Heart right ventricle (tissue), 16 donors: ENCODE measurements at regions not wholly inside any gene's neighbourhood (a gene's known extent, or its start where the extent isn't known, plus 50 kb on each side); places are given as distances from the start of the nearest gene placed in this dataset.

Experiments used
- ATAC-seq, 8 donors: fragments of 200-7000 bp; cut with Tn5 transposase; one replicate each; pipeline ENCODE4 v1.9.1; 2020; ENCODE audit warnings: mild to moderate bottlenecking in 8 of 8, moderate library complexity in 8 of 8, moderate number of reproducible peaks in 1 of 8
- DNase-seq, 2 donors: peaks; one replicate each; pipeline ENCODE4 v3.0.0-alpha.2; 2020
- H3K27ac ChIP-seq, 10 donors: fragments of 200-600 bp; sonication (generic) in 2 of 10; one replicate each; pipeline versions ENCODE4 v1.5.0 to v1.8.0; 2020 to 2022; ENCODE audit warnings: mild to moderate bottlenecking in 3 of 10
- H3K27me3 ChIP-seq, 7 donors: fragments of 200-600 bp; one replicate each; pipeline ENCODE4 v1.8.0; 2021 to 2022; ENCODE audit warnings: mild to moderate bottlenecking in 2 of 7
- H3K36me3 ChIP-seq, 9 donors: fragments of 200-600 bp; sonication (generic) in 1 of 9; one replicate each; pipeline versions ENCODE4 v1.5.0 to v1.8.0; 2020 to 2022; ENCODE audit warnings: mild to moderate bottlenecking in 2 of 9
- H3K4me1 ChIP-seq, 9 donors: fragments of 200-600 bp; sonication (generic) in 1 of 9; one replicate each; pipeline versions ENCODE4 v1.5.0 to v1.8.0; 2020 to 2022; ENCODE audit warnings: mild to moderate bottlenecking in 4 of 9
- H3K4me3 ChIP-seq, 10 donors: fragments of 200-600 bp; sonication (generic) in 2 of 10; one replicate each; pipeline versions ENCODE4 v1.5.0 to v1.8.0; 2020 to 2022; ENCODE audit warnings: mild to moderate bottlenecking in 7 of 10, moderate library complexity in 2 of 10
- H3K9me3 ChIP-seq, 11 donors: fragments of 200-600 bp in 10 of 11; sonication (generic) in 2 of 11; one replicate each; pipeline versions ENCODE4 v1.5.0 to v1.8.0; 2013 to 2022; ENCODE audit warnings: mild to moderate bottlenecking in 2 of 11, control low read depth in 1 of 11, moderate library complexity in 1 of 11
- WGBS, 2 donors: extraction: QIAGEN DNeasy Blood & Tissue Kit; methylation state at CpG; one replicate each; pipeline ENCODE4 v1.1.7; 2013; ENCODE audit warnings: inconsistent platforms in 1 of 2; 5-methylcytosine and 5-hydroxymethylcytosine counted together
- intact Hi-C, 10 donors: fragments of 100-400 bp; cut with DNase I; formaldehyde crosslinking; loops; one replicate each; pipeline versions ENCODE4 v1.11.1 to v1.14.2; 2022
- TF ChIP-seq, protein P1 (sequence below), 9 donors: fragments of 200-600 bp; sonication (generic) in 2 of 9; IDR thresholded peaks; one replicate each; pipeline versions ENCODE4 v1.5.0 to v1.8.0; 2021 to 2022; ENCODE audit warnings: antibody characterized with exemption in 9 of 9, mild to moderate bottlenecking in 5 of 9, moderate library complexity in 1 of 9
- donor health status: Arrhythmogenic right ventricular cardiomyopathy.
- donor health status: ischemic (EF 13 %, LVEDD 7.1; RV severe dilation, severe dysfunction).
- donor health status: healthy with polysubstance abuse.
- donor health status: DM: no; HTN: yes; CAD: no.
- donor health status: DM: no; HTN: no; CAD: no.
- donor health status: ischemic (EF 25% LVEDD 6.9; RV normal size, moderate dysfunction).
- donor health status: ischemic (EF 25% LVEDD 5.7; RV mildly dilated, moderate dysfunction).
- donor health status: healthy.
- donor health status: DM: yes; HTN: yes; CAD: no.
- donor health status: Ischemic cardiomyopathy.
- donor health status: ischemic (EF 35%, LVEDD 5.7; RV mildly dilated, moderate dysfunction).
- donor health status: nonischemic (EF 11% LVEDD 7.7; RV severe dilation, severe dysfunction).
- donor health status: DM: yes; HTN: yes; CAD: no.
- donor health status: PGD.
- donor health status: ischemic (EF 29% LVEDD 5.4; RV normal size, mild dysfunction).
- donor health status: nonischemic (EF 23%, LVEDD 6.1; RV moderate dilation, normal function).

DNA sequence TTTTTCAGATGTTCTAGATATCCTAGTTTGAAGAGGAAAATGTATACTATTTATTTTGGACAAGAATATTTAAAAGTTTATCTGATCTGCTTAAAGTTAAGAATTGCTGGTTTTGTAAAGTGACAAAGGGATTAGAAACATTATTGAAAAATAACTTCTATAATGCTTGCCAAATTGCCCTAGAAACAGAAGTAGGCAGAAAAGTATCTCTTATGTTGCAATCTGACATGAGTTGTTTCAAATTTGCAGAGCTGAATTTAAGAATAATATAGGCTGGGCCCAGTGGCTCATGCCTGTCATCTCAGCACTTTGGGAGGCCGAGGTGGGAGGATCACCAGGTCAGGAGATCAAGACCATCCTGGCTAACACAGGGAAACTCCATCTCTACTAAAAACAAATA, 777.1 kb downstream of the LIG4 start:
- ATAC-seq: no peak
- Histone ChIP-seq H3K4me1 (no peaks in the 10 kb centered on the region), H3K27me3 (no peaks in the 10 kb centered on the region), H3K27ac (no peak overlapping the region), H3K36me3 (no peaks in the 10 kb centered on the region), H3K9me3 (no peaks in the 10 kb centered on the region), H3K4me3 (no peak overlapping the region)
- DNase-seq: no peak
- TF ChIP-seq, protein P1, sequence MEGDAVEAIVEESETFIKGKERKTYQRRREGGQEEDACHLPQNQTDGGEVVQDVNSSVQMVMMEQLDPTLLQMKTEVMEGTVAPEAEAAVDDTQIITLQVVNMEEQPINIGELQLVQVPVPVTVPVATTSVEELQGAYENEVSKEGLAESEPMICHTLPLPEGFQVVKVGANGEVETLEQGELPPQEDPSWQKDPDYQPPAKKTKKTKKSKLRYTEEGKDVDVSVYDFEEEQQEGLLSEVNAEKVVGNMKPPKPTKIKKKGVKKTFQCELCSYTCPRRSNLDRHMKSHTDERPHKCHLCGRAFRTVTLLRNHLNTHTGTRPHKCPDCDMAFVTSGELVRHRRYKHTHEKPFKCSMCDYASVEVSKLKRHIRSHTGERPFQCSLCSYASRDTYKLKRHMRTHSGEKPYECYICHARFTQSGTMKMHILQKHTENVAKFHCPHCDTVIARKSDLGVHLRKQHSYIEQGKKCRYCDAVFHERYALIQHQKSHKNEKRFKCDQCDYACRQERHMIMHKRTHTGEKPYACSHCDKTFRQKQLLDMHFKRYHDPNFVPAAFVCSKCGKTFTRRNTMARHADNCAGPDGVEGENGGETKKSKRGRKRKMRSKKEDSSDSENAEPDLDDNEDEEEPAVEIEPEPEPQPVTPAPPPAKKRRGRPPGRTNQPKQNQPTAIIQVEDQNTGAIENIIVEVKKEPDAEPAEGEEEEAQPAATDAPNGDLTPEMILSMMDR (IDR thresholded peaks at IDR 0.05): no peak
- WGBS, 2 donors: 78 to 80% methylated on average over 1 of the region's 1 CpG
- intact Hi-C loops: no loop called here

DNA sequence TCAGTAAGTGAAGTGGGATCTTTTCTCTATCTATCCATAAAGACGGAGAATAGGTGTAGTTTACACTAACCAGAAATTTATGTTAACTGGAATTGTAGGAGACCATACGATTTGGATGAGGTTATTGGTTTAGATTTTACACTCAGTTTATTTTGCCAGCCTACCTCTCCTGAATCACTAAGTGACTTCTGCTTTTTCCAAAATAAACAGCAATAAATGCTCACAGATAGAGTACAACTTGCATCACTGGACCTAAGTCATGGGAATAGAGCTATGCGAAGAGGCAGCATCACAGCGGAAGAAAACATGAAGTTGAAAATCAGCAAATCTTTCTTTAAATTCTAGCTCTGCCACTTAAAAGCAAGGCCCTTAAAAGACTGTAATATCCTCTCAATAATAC, 781.0 kb downstream of the LIG4 start:
- TF ChIP-seq, protein P1 (IDR thresholded peaks at IDR 0.05): no peak
- intact Hi-C loops: no loop called here
- no peak for DNase-seq
- WGBS, 2 donors: 89 to 93% methylated on average over 4 of the region's 4 CpGs
- ATAC-seq: no peak
- Histone ChIP-seq H3K27me3 (no peaks in the 10 kb centered on the region), H3K4me3 (no peak overlapping the region), H3K36me3 (no peaks in the 10 kb centered on the region), H3K27ac (no peak overlapping the region), H3K9me3 (peaks cover 0 to 4% (median 0%) of the 10 kb centered on the region in 11 donors), H3K4me1 (no peaks in the 10 kb centered on the region)

DNA sequence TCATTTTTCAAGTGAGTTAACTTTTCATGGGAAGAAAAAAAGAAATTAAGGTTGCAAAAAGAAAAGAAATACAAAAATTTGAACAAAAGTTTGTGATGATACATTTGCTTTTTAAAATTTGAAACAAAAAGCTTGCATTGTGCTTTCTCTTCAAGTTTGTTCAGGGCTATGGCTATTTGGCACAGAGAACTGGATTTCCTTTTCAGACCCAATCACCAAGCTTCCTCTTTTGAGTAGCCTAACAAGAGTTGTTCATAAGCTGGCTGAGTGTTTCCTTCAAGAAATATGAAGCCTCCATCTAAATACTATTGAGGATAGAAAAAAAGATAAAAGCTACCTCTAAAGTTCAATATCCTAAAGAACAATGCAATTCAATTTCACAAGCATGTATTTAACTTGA, 787.8 kb downstream of the LIG4 start:
- ATAC-seq (no peak), DNase-seq (no peak)
- Histone ChIP-seq H3K4me1 (peaks cover 0 to 10% (median 0%) of the 10 kb centered on the region in 9 donors), H3K27ac (no peak overlapping the region), H3K9me3 (peaks cover 0 to 11% (median 0%) of the 10 kb centered on the region in 11 donors), H3K27me3 (no peaks in the 10 kb centered on the region), H3K4me3 (no peak overlapping the region), H3K36me3 (no peaks in the 10 kb centered on the region)
- intact Hi-C loops: no loop called here
- TF ChIP-seq, protein P1 (IDR thresholded peaks at IDR 0.05): no peak

DNA sequence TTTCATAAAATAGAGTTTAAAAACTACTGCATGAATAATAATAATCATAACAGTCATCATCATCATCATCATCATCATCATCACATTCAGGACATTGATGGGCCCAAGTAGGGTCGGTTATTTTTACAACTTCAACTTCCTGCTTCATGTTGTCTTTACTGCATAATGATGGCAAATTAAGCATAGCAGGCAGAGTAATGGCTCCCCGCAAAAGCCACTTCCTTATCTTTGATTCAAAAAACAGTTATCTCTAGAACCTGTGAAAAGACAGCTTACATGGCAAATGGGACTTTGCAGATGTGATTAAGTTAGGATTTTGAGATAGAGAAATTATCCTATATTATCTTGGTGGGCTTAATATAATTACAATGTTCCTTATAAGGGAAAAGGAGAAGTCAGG, 792.9 kb downstream of the LIG4 start:
- TF ChIP-seq, protein P1 (IDR thresholded peaks at IDR 0.05): no peak
- intact Hi-C loops: no loop called here
- Histone ChIP-seq H3K9me3 (peaks cover 0 to 8% (median 0%) of the 10 kb centered on the region in 11 donors), H3K4me1 (peaks cover 0 to 1% (median 0%) of the 10 kb centered on the region in 9 donors), H3K4me3 (no peak overlapping the region), H3K27me3 (no peaks in the 10 kb centered on the region), H3K36me3 (no peaks in the 10 kb centered on the region), H3K27ac (no peak overlapping the region)
- WGBS, 2 donors: 59 to 68% methylated on average over 2 of the region's 2 CpGs
- DNase-seq (no peak), ATAC-seq (no peak)

DNA sequence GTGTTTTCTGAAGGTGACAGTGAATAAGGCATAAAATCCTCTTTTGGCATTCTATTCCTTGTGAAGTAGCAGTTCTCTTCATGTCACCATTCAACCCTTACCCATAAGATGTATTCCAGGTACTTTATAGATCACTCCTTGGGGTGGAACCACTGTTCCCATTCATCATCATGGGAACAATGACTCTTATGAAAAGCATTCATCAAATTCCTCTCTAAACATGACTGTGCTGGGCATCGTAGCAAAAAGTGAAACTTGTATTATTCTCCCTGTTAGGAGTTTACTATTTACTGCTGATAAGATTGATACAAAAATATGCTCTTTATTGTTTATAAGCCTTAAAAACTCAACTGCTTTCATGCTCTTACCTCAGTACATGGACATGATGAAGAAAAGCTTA, 793.4 kb downstream of the LIG4 start:
- Histone ChIP-seq H3K27ac (no peak overlapping the region), H3K9me3 (peaks cover 0 to 8% (median 0%) of the 10 kb centered on the region in 11 donors), H3K4me1 (no peaks in the 10 kb centered on the region), H3K36me3 (no peaks in the 10 kb centered on the region), H3K27me3 (no peaks in the 10 kb centered on the region), H3K4me3 (no peak overlapping the region)
- intact Hi-C loops: no loop called here
- WGBS, 2 donors: 84 to 89% methylated on average over 1 of the region's 1 CpG
- ATAC-seq (no peak), DNase-seq (no peak)
- TF ChIP-seq, protein P1 (IDR thresholded peaks at IDR 0.05): no peak
